SKM-1 treated with dmso at 0.1 percent for 144 hours (cell line): ENCODE measurements at regions not wholly inside any gene's neighbourhood (a gene's known extent, or its start where the extent isn't known, plus 50 kb on each side); places are given as distances from the start of the nearest gene placed in this dataset.

Experiments
- DNase-seq: peaks from one replicate; lab custom pipeline; 2025; ENCODE audit not compliant: unreplicated experiment; lab: John Stamatoyannopoulos, UW

GRCh38 chr2:228657807-228658402 is 476.4 kb upstream of the SPHKAP start:
- DNase-seq, result no peak

- no peak for DNase-seq
Observed at GRCh38 chr2:228655331-228655730, 473.8 kb upstream of the SPHKAP start.

GRCh38 chr2:228654707-228655106 is 473.2 kb upstream of the SPHKAP start:
- no peak for DNase-seq

- DNase-seq, result no peak
Observed at GRCh38 chr2:228653884-228654283, 472.4 kb upstream of the SPHKAP start.

- no peak for DNase-seq
Observed at GRCh38 chr2:228652366-228652765, 470.9 kb upstream of the SPHKAP start.

- no peak for DNase-seq
Observed at GRCh38 chr2:228649876-228650275, 468.4 kb upstream of the SPHKAP start.

- no peak for DNase-seq
Observed at GRCh38 chr2:228649447-228649846, 468.0 kb upstream of the SPHKAP start.

GRCh38 chr2:228648541-228648940 is 467.1 kb upstream of the SPHKAP start:
- DNase-seq, result no peak

GRCh38 chr2:228646061-228646460 is 464.6 kb upstream of the SPHKAP start:
- DNase-seq, result no peak

- no peak for DNase-seq
Observed at GRCh38 chr2:228644199-228644598, 462.7 kb upstream of the SPHKAP start.

- no peak for DNase-seq
Observed at GRCh38 chr2:228642861-228643260, 461.4 kb upstream of the SPHKAP start.

- DNase-seq, result no peak
Observed at GRCh38 chr2:228630786-228631185, 449.3 kb upstream of the SPHKAP start.

- DNase-seq, result no peak
Observed at GRCh38 chr2:228629251-228629650, 447.8 kb upstream of the SPHKAP start.

- no peak for DNase-seq
Observed at GRCh38 chr2:228628682-228629081, 447.2 kb upstream of the SPHKAP start.

- no peak for DNase-seq
Observed at GRCh38 chr2:228627510-228627909, 446.0 kb upstream of the SPHKAP start.

- no peak for DNase-seq
Observed at GRCh38 chr2:228625481-228625880, 444.0 kb upstream of the SPHKAP start.

- DNase-seq, result no peak
Observed at GRCh38 chr2:228624733-228625132, 443.2 kb upstream of the SPHKAP start.

GRCh38 chr2:228615496-228615895 is 434.0 kb upstream of the SPHKAP start:
- no peak for DNase-seq

- no peak for DNase-seq
Observed at GRCh38 chr2:228614741-228615140, 433.3 kb upstream of the SPHKAP start.

- no peak for DNase-seq
Observed at GRCh38 chr2:228613133-228613850, 431.8 kb upstream of the SPHKAP start.

GRCh38 chr2:228611171-228611570 is 429.7 kb upstream of the SPHKAP start:
- DNase-seq, result no peak

- DNase-seq, result no peak
Observed at GRCh38 chr2:228602288-228602687, 420.8 kb upstream of the SPHKAP start.

GRCh38 chr2:228600265-228600664 is 418.8 kb upstream of the SPHKAP start:
- DNase-seq, result no peak
